CD4-positive, alpha-beta T cell treated with Interleukin-21 for 1 hour (primary cell): ENCODE measurements at regions not wholly inside any gene's neighbourhood (a gene's known extent, or its start where the extent isn't known, plus 50 kb on each side); places are given as distances from the start of the nearest gene placed in this dataset.
A peak's percentile ranks its signal among the peaks of the same experiment; 100 is the strongest.
"Not testable (repeated sequence)": the region's sequence is repeated elsewhere in the genome, so short reads cannot be mapped to it uniquely, and the experiment has no call there.

Experiments
- DNase-seq: peaks from one replicate; pipeline ENCODE4 v3.0.0-alpha.2; 2020

- no peak for DNase-seq
Observed at GRCh38 chr5:87150630-87151029, 117.1 kb upstream of the RASA1 start.

- no peak for DNase-seq
Observed at GRCh38 chr5:87151547-87151946, 116.1 kb upstream of the RASA1 start.

- no peak for DNase-seq
Observed at GRCh38 chr5:87152886-87153285, 114.8 kb upstream of the RASA1 start.

- no peak for DNase-seq
Observed at GRCh38 chr5:87154191-87154590, 113.5 kb upstream of the RASA1 start.

GRCh38 chr5:87155106-87155505 lies 112.6 kb upstream of the RASA1 start:
- no peak for DNase-seq

- no peak for DNase-seq
Observed at GRCh38 chr5:87156631-87157030, 111.1 kb upstream of the RASA1 start.

- DNase-seq: no peak
Observed at GRCh38 chr5:87164409-87164808, 103.3 kb upstream of the RASA1 start.

GRCh38 chr5:87169300-87169991 lies 98.2 kb upstream of the RASA1 start:
- no peak for DNase-seq

GRCh38 chr5:87170799-87171198 lies 96.9 kb upstream of the RASA1 start:
- no peak for DNase-seq

- peak; percentile 10 for DNase-seq
Observed at GRCh38 chr5:87182649-87183048, 85.0 kb upstream of the RASA1 start.

GRCh38 chr5:87183896-87184295 lies 83.8 kb upstream of the RASA1 start:
- DNase-seq: no peak

- no peak for DNase-seq
Observed at GRCh38 chr5:87184605-87185004, 83.1 kb upstream of the RASA1 start.

GRCh38 chr5:87185838-87186237 lies 81.8 kb upstream of the RASA1 start:
- no peak for DNase-seq

GRCh38 chr5:87188391-87188790 lies 79.3 kb upstream of the RASA1 start:
- no peak for DNase-seq

GRCh38 chr5:87190041-87190440 lies 77.6 kb upstream of the RASA1 start:
- DNase-seq: no peak

- DNase-seq: no peak
Observed at GRCh38 chr5:87190687-87191086, 77.0 kb upstream of the RASA1 start.

- no peak for DNase-seq
Observed at GRCh38 chr5:87191645-87192044, 76.0 kb upstream of the RASA1 start.

GRCh38 chr5:87195104-87195591 lies 72.5 kb upstream of the RASA1 start:
- no peak for DNase-seq

GRCh38 chr5:87195616-87196015 lies 72.1 kb upstream of the RASA1 start:
- no peak for DNase-seq

- DNase-seq: no peak
Observed at GRCh38 chr5:87198010-87198409, 69.7 kb upstream of the RASA1 start.

- DNase-seq: not testable (repeated sequence)
Observed at GRCh38 chr5:87199246-87199645, 68.4 kb upstream of the RASA1 start.

- DNase-seq: not testable (repeated sequence)
Observed at GRCh38 chr5:87199704-87200103, 68.0 kb upstream of the RASA1 start.

- DNase-seq: no peak
Observed at GRCh38 chr5:87210076-87210475, 57.6 kb upstream of the RASA1 start.

GRCh38 chr5:87210743-87211142 lies 56.9 kb upstream of the RASA1 start:
- DNase-seq: no peak

GRCh38 chr5:87211676-87212075 lies 56.0 kb upstream of the RASA1 start:
- no peak for DNase-seq
